ENCODE measurements at regions not wholly inside any gene's neighbourhood (a gene's known extent, or its start where the extent isn't known, plus 50 kb on each side); places are given as distances from the start of the nearest gene placed in this dataset.

- no peak for TF ChIP-seq CTCF (conservative IDR thresholded peaks at IDR 0.05 in 1 of 2, IDR thresholded peaks at IDR 0.05 in 1 of 2; ENCODE audit: low read depth in 1 of 2, low read length in 2 of 2)
- no peak for TF ChIP-seq EZH2 (IDR thresholded peaks at IDR 0.05; ENCODE audit: low read length, missing control alignments)
Measured at GRCh38 chr5:8505196-8505595, 636.2 kb downstream of the MTRR start.

Data from fibroblast of lung (primary cell).